ENCODE measurements at regions not wholly inside any gene's neighbourhood (a gene's known extent, or its start where the extent isn't known, plus 50 kb on each side); places are given as distances from the start of the nearest gene placed in this dataset.

- no peak for TF ChIP-seq CTCF (IDR thresholded peaks at IDR 0.05)
- no peak for TF ChIP-seq POLR2A (IDR thresholded peaks at IDR 0.05)
Observed at GRCh38 chr1:222385955-222386354, 161.9 kb downstream of the HHIPL2 start.

Measured in prostate gland (tissue), 2 donors.